ENCODE measurements at regions not wholly inside any gene's neighbourhood (a gene's known extent, or its start where the extent isn't known, plus 50 kb on each side); places are given as distances from the start of the nearest gene placed in this dataset.

- TF ChIP-seq CTCF (IDR thresholded peaks at IDR 0.05) (no peak), POLR2A (IDR thresholded peaks at IDR 0.05; ENCODE audit: low read depth) (no peak), POLR2AphosphoS5 (IDR thresholded peaks at IDR 0.05) (no peak), EP300 (IDR thresholded peaks at IDR 0.05) (no peak)
These were observed 639.4 kb upstream of the FAT3 start for GRCh38 chr11:91585035-91585801.
